Fibroblast of lung (primary cell): ENCODE measurements at regions not wholly inside any gene's neighbourhood (a gene's known extent, or its start where the extent isn't known, plus 50 kb on each side); places are given as distances from the start of the nearest gene placed in this dataset.

ENCODE experiments used
- EZH2 ChIP-seq: IDR thresholded peaks from 2 replicates; pipeline ENCODE4 v1.5.1; 2012; ENCODE audit warnings: low read length, control low read depth, mild to moderate bottlenecking; ENCODE audit errors: missing control alignments
- TF ChIP-seq, protein P1 (sequence below), 2 donors: IDR thresholded peaks in 1 of 2; conservative IDR thresholded peaks in 1 of 2; 1 replicate in 1 of 2; 2 replicates in 1 of 2; pipeline ENCODE4 v1.5.1; 2011 to 2012; ENCODE audit warnings: low read length in 2 of 2, control low read depth in 1 of 2, inconsistent platforms in 1 of 2, low read depth in 1 of 2, mild to moderate bottlenecking in 1 of 2

DNA sequence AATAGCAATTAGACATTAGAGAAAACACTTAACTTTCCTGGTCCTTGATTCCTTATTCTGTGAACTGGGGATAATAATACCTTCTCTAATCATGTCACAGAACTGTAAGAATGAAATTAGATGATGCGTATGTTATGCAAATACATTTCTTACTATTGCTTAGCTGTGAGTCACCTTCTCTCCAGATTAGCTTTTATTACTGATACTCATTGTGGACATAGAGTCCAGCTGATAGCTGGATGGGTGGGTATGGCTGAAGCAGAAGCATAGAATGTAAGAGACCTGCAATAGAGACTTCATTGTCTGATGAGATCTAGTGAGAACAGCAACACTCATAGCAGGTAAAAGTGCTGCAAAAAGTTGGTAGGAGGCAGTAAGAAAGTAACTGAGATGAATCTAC is 437.2 kb upstream of the ZFP42 start:
- TF ChIP-seq, protein P1, sequence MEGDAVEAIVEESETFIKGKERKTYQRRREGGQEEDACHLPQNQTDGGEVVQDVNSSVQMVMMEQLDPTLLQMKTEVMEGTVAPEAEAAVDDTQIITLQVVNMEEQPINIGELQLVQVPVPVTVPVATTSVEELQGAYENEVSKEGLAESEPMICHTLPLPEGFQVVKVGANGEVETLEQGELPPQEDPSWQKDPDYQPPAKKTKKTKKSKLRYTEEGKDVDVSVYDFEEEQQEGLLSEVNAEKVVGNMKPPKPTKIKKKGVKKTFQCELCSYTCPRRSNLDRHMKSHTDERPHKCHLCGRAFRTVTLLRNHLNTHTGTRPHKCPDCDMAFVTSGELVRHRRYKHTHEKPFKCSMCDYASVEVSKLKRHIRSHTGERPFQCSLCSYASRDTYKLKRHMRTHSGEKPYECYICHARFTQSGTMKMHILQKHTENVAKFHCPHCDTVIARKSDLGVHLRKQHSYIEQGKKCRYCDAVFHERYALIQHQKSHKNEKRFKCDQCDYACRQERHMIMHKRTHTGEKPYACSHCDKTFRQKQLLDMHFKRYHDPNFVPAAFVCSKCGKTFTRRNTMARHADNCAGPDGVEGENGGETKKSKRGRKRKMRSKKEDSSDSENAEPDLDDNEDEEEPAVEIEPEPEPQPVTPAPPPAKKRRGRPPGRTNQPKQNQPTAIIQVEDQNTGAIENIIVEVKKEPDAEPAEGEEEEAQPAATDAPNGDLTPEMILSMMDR (conservative IDR thresholded peaks at IDR 0.05 in 1 of 2, IDR thresholded peaks at IDR 0.05 in 1 of 2; ENCODE audit: low read depth in 1 of 2, low read length in 2 of 2) = no peak
- TF ChIP-seq EZH2 = no peak
